ENCODE measurements at regions not wholly inside any gene's neighbourhood (a gene's known extent, or its start where the extent isn't known, plus 50 kb on each side); places are given as distances from the start of the nearest gene placed in this dataset.

GRCh38 chr16:63473725-63474124 lies 1437.5 kb upstream of the CDH8 start:
- H3K4me1 ChIP-seq (ENCODE audit: control insufficient read depth, extremely low read depth, insufficient read depth, low read length), result no peaks in the 10 kb centered on the region
- TF ChIP-seq EZH2 (IDR thresholded peaks at IDR 0.05; ENCODE audit: low read length), result no peak
- no peaks in the 10 kb centered on the region for H3K27me3 ChIP-seq (ENCODE audit: control insufficient read depth, extremely low read depth, insufficient read depth, low read length)
- no peaks in the 10 kb centered on the region for H3K9me1 ChIP-seq (ENCODE audit: control insufficient read depth, extremely low read depth, insufficient read depth, low read length)
- no peaks in the 10 kb centered on the region for H3K36me3 ChIP-seq (ENCODE audit: control insufficient read depth in 2 of 2, extremely low read depth in 1 of 2, insufficient read depth in 2 of 2, low read length in 2 of 2)
- no peaks in the 10 kb centered on the region for H3K9me3 ChIP-seq (ENCODE audit: control insufficient read depth, low read depth, low read length)
- H3K27ac ChIP-seq (ENCODE audit: control insufficient read depth, insufficient read depth, low read length), result no peak overlapping the region
- no peak for FAIRE-seq
- no peaks in the 10 kb centered on the region for H3K79me2 ChIP-seq (ENCODE audit: control insufficient read depth, insufficient read depth, low read length)
- H3K9ac ChIP-seq (ENCODE audit: control insufficient read depth, extremely low read depth, insufficient read depth, low read length), result no peak overlapping the region
- DNase-seq (ENCODE audit: low read depth, low spot score), result no peak
- no peak overlapping the region for H3K4me3 ChIP-seq (ENCODE audit: control insufficient read depth in 2 of 3, extremely low read depth in 1 of 3, insufficient read depth in 2 of 3, low read depth in 1 of 3, low read length in 3 of 3)
- H4K20me1 ChIP-seq (ENCODE audit: control insufficient read depth, extremely low read depth, insufficient read depth, low read length), result no peaks in the 10 kb centered on the region
- no peak overlapping the region for H2AFZ ChIP-seq (ENCODE audit: control insufficient read depth, low read length)
- dilution Hi-C loops (cut with MboI; ENCODE audit: extremely low pct_ligation_motif_present, low sequenced_read_pairs), result no loop called here
- no peak overlapping the region for H3K4me2 ChIP-seq (ENCODE audit: control insufficient read depth, extremely low read depth, insufficient read depth, low read depth, low read length)

DNA sequence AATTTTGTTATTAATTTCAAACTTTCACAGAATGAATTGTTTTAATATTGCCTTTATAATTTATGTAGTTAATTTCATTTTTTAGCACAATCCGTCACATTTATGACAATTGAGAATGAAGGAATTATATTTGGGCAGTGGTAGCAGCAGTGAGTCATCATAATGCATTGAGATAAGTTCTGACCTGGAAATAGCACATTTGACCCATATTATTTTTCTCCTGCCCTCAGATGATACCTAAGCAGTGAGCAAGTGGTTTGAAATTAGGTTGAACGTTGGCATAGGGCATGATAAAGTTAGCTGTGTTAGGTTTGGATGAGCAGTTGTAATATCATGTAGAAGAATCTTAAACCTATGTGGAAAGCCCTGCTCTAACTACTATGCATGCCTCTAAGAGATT lies 1431.3 kb upstream of the CDH8 start:
- Histone ChIP-seq H3K9me3 (ENCODE audit: control insufficient read depth, low read depth, low read length) (no peaks in the 10 kb centered on the region), H3K79me2 (ENCODE audit: control insufficient read depth, insufficient read depth, low read length) (no peaks in the 10 kb centered on the region), H4K20me1 (ENCODE audit: control insufficient read depth, extremely low read depth, insufficient read depth, low read length) (no peaks in the 10 kb centered on the region), H3K27ac (ENCODE audit: control insufficient read depth, insufficient read depth, low read length) (no peak overlapping the region), H3K4me1 (ENCODE audit: control insufficient read depth, extremely low read depth, insufficient read depth, low read length) (no peaks in the 10 kb centered on the region), H3K27me3 (ENCODE audit: control insufficient read depth, extremely low read depth, insufficient read depth, low read length) (no peaks in the 10 kb centered on the region), H3K4me3 (ENCODE audit: control insufficient read depth in 2 of 3, extremely low read depth in 1 of 3, insufficient read depth in 2 of 3, low read depth in 1 of 3, low read length in 3 of 3) (no peak overlapping the region), H3K9ac (ENCODE audit: control insufficient read depth, extremely low read depth, insufficient read depth, low read length) (no peak overlapping the region), H3K9me1 (ENCODE audit: control insufficient read depth, extremely low read depth, insufficient read depth, low read length) (no peaks in the 10 kb centered on the region), H3K4me2 (ENCODE audit: control insufficient read depth, extremely low read depth, insufficient read depth, low read depth, low read length) (no peak overlapping the region), H2AFZ (ENCODE audit: control insufficient read depth, low read length) (no peak overlapping the region), H3K36me3 (ENCODE audit: control insufficient read depth in 2 of 2, extremely low read depth in 1 of 2, insufficient read depth in 2 of 2, low read length in 2 of 2) (no peaks in the 10 kb centered on the region)
- no peak for FAIRE-seq
- no peak for TF ChIP-seq EZH2 (IDR thresholded peaks at IDR 0.05; ENCODE audit: low read length)
- no peak for TF ChIP-seq CTCF (optimal IDR thresholded peaks at IDR 0.05 in 1 of 3, IDR thresholded peaks at IDR 0.05 in 1 of 3, conservative IDR thresholded peaks at IDR 0.05 in 1 of 3; ENCODE audit: extremely low read depth in 1 of 3, insufficient read depth in 2 of 3, low read length in 3 of 3)
- no peak for DNase-seq (ENCODE audit: low read depth, low spot score)
- dilution Hi-C loops (cut with MboI; ENCODE audit: extremely low pct_ligation_motif_present, low sequenced_read_pairs), result no loop called here

- TF ChIP-seq EZH2 (IDR thresholded peaks at IDR 0.05; ENCODE audit: low read length) (no peak), CTCF (optimal IDR thresholded peaks at IDR 0.05 in 1 of 3, IDR thresholded peaks at IDR 0.05 in 1 of 3, conservative IDR thresholded peaks at IDR 0.05 in 1 of 3; ENCODE audit: extremely low read depth in 1 of 3, insufficient read depth in 2 of 3, low read length in 3 of 3) (no peak)
- no peaks in the 10 kb centered on the region for H4K20me1 ChIP-seq (ENCODE audit: control insufficient read depth, extremely low read depth, insufficient read depth, low read length)
- no peak for FAIRE-seq
- H3K27ac ChIP-seq (ENCODE audit: control insufficient read depth, insufficient read depth, low read length), result no peak overlapping the region
- H3K4me1 ChIP-seq (ENCODE audit: control insufficient read depth, extremely low read depth, insufficient read depth, low read length), result no peaks in the 10 kb centered on the region
- dilution Hi-C loops (cut with MboI; ENCODE audit: extremely low pct_ligation_motif_present, low sequenced_read_pairs), result no loop called here
- no peaks in the 10 kb centered on the region for H3K79me2 ChIP-seq (ENCODE audit: control insufficient read depth, insufficient read depth, low read length)
- H3K36me3 ChIP-seq (ENCODE audit: control insufficient read depth in 2 of 2, extremely low read depth in 1 of 2, insufficient read depth in 2 of 2, low read length in 2 of 2), result no peaks in the 10 kb centered on the region
- no peak overlapping the region for H2AFZ ChIP-seq (ENCODE audit: control insufficient read depth, low read length)
- no peaks in the 10 kb centered on the region for H3K9me1 ChIP-seq (ENCODE audit: control insufficient read depth, extremely low read depth, insufficient read depth, low read length)
- no peaks in the 10 kb centered on the region for H3K9me3 ChIP-seq (ENCODE audit: control insufficient read depth, low read depth, low read length)
- no peak overlapping the region for H3K4me2 ChIP-seq (ENCODE audit: control insufficient read depth, extremely low read depth, insufficient read depth, low read depth, low read length)
- DNase-seq (ENCODE audit: low read depth, low spot score), result no peak
- H3K9ac ChIP-seq (ENCODE audit: control insufficient read depth, extremely low read depth, insufficient read depth, low read length), result no peak overlapping the region
- H3K27me3 ChIP-seq (ENCODE audit: control insufficient read depth, extremely low read depth, insufficient read depth, low read length), result no peaks in the 10 kb centered on the region
- no peak overlapping the region for H3K4me3 ChIP-seq (ENCODE audit: control insufficient read depth in 2 of 3, extremely low read depth in 1 of 3, insufficient read depth in 2 of 3, low read depth in 1 of 3, low read length in 3 of 3)
Observed at GRCh38 chr16:63462316-63462715, 1426.1 kb upstream of the CDH8 start.

Measured in keratinocyte (primary cell).